SU-DHL-6 (cell line): ENCODE measurements at regions not wholly inside any gene's neighbourhood (a gene's known extent, or its start where the extent isn't known, plus 50 kb on each side); places are given as distances from the start of the nearest gene placed in this dataset.

Experiments used
- H2AFZ ChIP-seq: fragments of 200-600 bp; sonication (generic); 2 replicates; pipeline ENCODE4 v1.6.1; 2014; ENCODE audit warnings: low read depth, mild to moderate bottlenecking, moderate library complexity, mixed read lengths, antibody characterized with exemption, low read length; ENCODE audit not compliant: severe bottlenecking
- H3F3A ChIP-seq: fragments of 200-600 bp; shearing (Covaris generic); 2 replicates; pipeline ENCODE4 v1.6.0; 2016; ENCODE audit warnings: antibody characterized with exemption, mild to moderate bottlenecking; ENCODE audit not compliant: insufficient read depth
- H3K27ac ChIP-seq: fragments of 200-600 bp; sonication (generic); 2 replicates; pipeline ENCODE4 v1.5.1; 2016; ENCODE audit warnings: low read depth, mild to moderate bottlenecking, low read length, moderate library complexity, mixed read lengths
- H3K27me3 ChIP-seq: fragments of 200-600 bp; sonication (generic), shearing (Covaris generic); 2 replicates; pipeline ENCODE4 v1.6.0; 2014; ENCODE audit warnings: mild to moderate bottlenecking, low read length
- H3K36me3 ChIP-seq: fragments of 200-600 bp; sonication (generic); 2 replicates; pipeline ENCODE4 v1.6.1; 2014; ENCODE audit warnings: mild to moderate bottlenecking, low read length, mixed read lengths
- H3K4me2 ChIP-seq: fragments of 300-600, 200-600 bp; shearing (Covaris generic), sonication (generic); 2 replicates; pipeline ENCODE4 v1.6.0; 2014; ENCODE audit warnings: low read length, low read depth, mild to moderate bottlenecking; ENCODE audit not compliant: poor library complexity, severe bottlenecking
- H3K4me3 ChIP-seq: fragments of 200-600 bp; sonication (generic); 2 replicates; pipeline ENCODE4 v1.5.1; 2014; ENCODE audit warnings: antibody characterized with exemption, low read length, mild to moderate bottlenecking, mixed read lengths; ENCODE audit not compliant: insufficient read depth, poor library complexity, severe bottlenecking
- H3K79me2 ChIP-seq: fragments of 200-600 bp; sonication (generic); 2 replicates; pipeline ENCODE4 v1.6.1; 2014; ENCODE audit warnings: mild to moderate bottlenecking, low read length, moderate library complexity; ENCODE audit not compliant: insufficient read depth
- H3K9ac ChIP-seq: fragments of 200-600 bp; sonication (generic); 2 replicates; pipeline ENCODE4 v1.7.0; 2014; ENCODE audit warnings: mild to moderate bottlenecking, low read length
- H3K9me2 ChIP-seq: fragments of 200-600 bp; sonication (generic); replicated peaks from 2 replicates; pipeline ENCODE4 v1.6.1; 2014; ENCODE audit warnings: low read length; ENCODE audit not compliant: insufficient read depth
- H3K9me3 ChIP-seq: fragments of 200-600 bp; sonication (generic); 2 replicates; pipeline ENCODE4 v1.6.1; 2014; ENCODE audit warnings: low read length, mixed read lengths; ENCODE audit not compliant: insufficient read depth
- H4K20me1 ChIP-seq: fragments of 200-600 bp; sonication (generic); 2 replicates; pipeline ENCODE4 v1.6.1; 2014; ENCODE audit warnings: low read depth, mild to moderate bottlenecking, antibody characterized with exemption, low read length, moderate library complexity, mixed read lengths
- EZH2phosphoT487 ChIP-seq: fragments of 200-600 bp; sonication (generic), shearing (Covaris generic); conservative IDR thresholded peaks from 2 replicates; pipeline ENCODE4 v1.6.1; 2018; ENCODE audit warnings: mild to moderate bottlenecking, antibody characterized with exemption, low read length, moderate library complexity, mixed read lengths
- TF ChIP-seq, protein P1 (sequence below): fragments of 200-600 bp; sonication (generic); IDR thresholded peaks from one replicate; pipeline ENCODE4 v1.5.1; 2017; ENCODE audit warnings: antibody characterized with exemption, mild to moderate bottlenecking, low read length, moderate library complexity; ENCODE audit not compliant: insufficient read depth, poor library complexity, severe bottlenecking

DNA sequence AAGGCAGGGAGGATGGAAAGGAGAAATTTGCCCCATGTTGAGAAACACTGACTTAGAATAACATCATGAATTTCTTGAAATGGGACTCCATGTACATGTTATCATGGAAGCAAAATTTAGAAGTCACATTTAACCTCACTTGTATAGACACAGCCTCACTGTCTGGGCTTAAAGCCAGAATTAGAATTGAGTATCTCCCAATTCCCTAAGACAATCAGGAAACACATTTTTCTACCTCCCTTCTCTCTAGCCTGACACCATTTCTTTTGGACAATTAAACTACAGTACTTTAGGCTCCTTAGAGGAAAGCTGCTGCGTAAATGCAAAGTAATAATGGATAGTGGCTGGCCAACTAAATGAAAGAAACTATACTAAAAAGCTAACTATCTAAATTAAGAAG is 795.5 kb downstream of the C12orf50 start:
- Histone ChIP-seq H4K20me1 (no peaks in the 10 kb centered on the region), H3K4me2 (no peak overlapping the region), H3K9me3 (no peaks in the 10 kb centered on the region), H3K4me3 (no peak overlapping the region), H3K36me3 (no peaks in the 10 kb centered on the region), H2AFZ (no peak overlapping the region), H3F3A (no peaks in the 10 kb centered on the region), H3K9ac (no peak overlapping the region), H3K79me2 (no peaks in the 10 kb centered on the region), H3K27ac (no peak overlapping the region), H3K9me2 (no peaks in the 10 kb centered on the region), H3K27me3 (no peaks in the 10 kb centered on the region)
- no peak for TF ChIP-seq EZH2phosphoT487
- TF ChIP-seq, protein P1, sequence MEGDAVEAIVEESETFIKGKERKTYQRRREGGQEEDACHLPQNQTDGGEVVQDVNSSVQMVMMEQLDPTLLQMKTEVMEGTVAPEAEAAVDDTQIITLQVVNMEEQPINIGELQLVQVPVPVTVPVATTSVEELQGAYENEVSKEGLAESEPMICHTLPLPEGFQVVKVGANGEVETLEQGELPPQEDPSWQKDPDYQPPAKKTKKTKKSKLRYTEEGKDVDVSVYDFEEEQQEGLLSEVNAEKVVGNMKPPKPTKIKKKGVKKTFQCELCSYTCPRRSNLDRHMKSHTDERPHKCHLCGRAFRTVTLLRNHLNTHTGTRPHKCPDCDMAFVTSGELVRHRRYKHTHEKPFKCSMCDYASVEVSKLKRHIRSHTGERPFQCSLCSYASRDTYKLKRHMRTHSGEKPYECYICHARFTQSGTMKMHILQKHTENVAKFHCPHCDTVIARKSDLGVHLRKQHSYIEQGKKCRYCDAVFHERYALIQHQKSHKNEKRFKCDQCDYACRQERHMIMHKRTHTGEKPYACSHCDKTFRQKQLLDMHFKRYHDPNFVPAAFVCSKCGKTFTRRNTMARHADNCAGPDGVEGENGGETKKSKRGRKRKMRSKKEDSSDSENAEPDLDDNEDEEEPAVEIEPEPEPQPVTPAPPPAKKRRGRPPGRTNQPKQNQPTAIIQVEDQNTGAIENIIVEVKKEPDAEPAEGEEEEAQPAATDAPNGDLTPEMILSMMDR = no peak

DNA sequence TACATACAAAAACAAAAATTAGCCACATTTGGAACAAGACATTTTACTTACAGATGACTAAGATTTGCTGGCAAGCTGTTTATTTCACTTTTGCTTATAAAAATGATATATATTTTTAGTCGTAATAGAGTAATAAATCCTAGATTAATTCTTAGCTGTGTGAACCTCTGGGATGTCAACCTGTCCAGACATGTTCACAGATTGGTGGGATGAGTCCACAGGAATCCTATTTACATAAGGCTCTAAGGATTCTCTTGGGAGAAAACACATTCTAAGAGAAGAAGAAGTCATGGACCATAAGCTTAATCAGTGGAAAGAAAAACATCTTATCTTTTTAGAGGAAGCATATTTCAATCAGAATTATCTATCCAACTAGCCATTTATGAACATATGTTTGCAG is 797.4 kb downstream of the C12orf50 start:
- Histone ChIP-seq H2AFZ (no peak overlapping the region), H3K27ac (no peak overlapping the region), H3K9me3 (no peaks in the 10 kb centered on the region), H3K9me2 (no peaks in the 10 kb centered on the region), H3K36me3 (no peaks in the 10 kb centered on the region), H3K79me2 (no peaks in the 10 kb centered on the region), H3K4me2 (no peak overlapping the region), H3F3A (no peaks in the 10 kb centered on the region), H3K27me3 (no peaks in the 10 kb centered on the region), H3K4me3 (no peak overlapping the region), H3K9ac (no peak overlapping the region), H4K20me1 (no peaks in the 10 kb centered on the region)
- TF ChIP-seq EZH2phosphoT487 = no peak

DNA sequence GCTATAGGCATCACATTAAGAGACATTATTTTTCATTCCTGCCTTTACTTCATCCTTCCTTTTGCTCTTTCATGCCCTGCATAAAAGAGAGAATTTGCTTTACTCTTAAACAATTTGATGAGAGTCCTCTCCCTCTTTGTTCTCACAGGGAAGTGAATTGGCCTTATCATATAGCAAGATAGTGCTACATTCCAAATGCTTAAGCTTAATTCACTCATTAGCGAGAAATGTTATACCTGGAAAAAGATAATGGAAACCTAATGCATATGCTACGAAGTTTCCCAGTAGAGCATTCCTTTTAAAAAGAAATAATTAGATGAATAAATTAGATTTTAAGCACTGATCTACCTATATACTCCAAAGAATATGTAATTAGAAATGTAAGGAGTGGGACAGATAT is 798.8 kb downstream of the C12orf50 start:
- Histone ChIP-seq H4K20me1 (no peaks in the 10 kb centered on the region), H3K9ac (no peak overlapping the region), H3K36me3 (no peaks in the 10 kb centered on the region), H3K27ac (no peak overlapping the region), H3K9me3 (no peaks in the 10 kb centered on the region), H2AFZ (no peak overlapping the region), H3K27me3 (no peaks in the 10 kb centered on the region), H3F3A (no peaks in the 10 kb centered on the region), H3K79me2 (no peaks in the 10 kb centered on the region), H3K9me2 (no peaks in the 10 kb centered on the region), H3K4me2 (no peak overlapping the region), H3K4me3 (no peak overlapping the region)
- TF ChIP-seq EZH2phosphoT487 = no peak
- TF ChIP-seq, protein P1 = no peak

DNA sequence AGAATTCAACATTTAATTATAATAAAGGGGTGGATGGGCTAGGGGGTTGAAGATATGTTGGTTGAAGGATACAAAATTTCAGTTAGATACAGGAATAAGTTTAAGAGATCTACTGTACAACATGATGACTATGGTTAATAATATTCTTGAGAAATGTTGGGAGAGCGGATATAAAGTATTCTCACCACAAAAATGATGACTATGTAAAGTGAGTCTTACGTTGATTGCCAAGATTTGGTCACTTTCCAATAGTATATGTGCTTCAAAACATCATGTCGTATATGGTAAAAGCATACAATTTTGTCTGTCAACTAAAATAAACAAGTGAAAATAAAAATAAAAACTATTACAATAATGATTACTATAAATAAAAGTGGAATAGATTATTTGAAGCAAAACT is 802.0 kb downstream of the C12orf50 start:
- H3K9ac ChIP-seq = no peak overlapping the region
- H3K4me3 ChIP-seq = no peak overlapping the region
- H3K79me2 ChIP-seq = no peaks in the 10 kb centered on the region
- H4K20me1 ChIP-seq = no peaks in the 10 kb centered on the region
- H3F3A ChIP-seq = no peaks in the 10 kb centered on the region
- H3K4me2 ChIP-seq = no peak overlapping the region
- H3K27me3 ChIP-seq = no peaks in the 10 kb centered on the region
- no peak for TF ChIP-seq EZH2phosphoT487
- TF ChIP-seq, protein P1 = no peak
- H3K27ac ChIP-seq = no peak overlapping the region
- no peaks in the 10 kb centered on the region for H3K9me3 ChIP-seq
- no peaks in the 10 kb centered on the region for H3K9me2 ChIP-seq
- H2AFZ ChIP-seq = no peak overlapping the region
- no peaks in the 10 kb centered on the region for H3K36me3 ChIP-seq
